Fibroblast of villous mesenchyme (primary cell): ENCODE measurements at regions not wholly inside any gene's neighbourhood (a gene's known extent, or its start where the extent isn't known, plus 50 kb on each side); places are given as distances from the start of the nearest gene placed in this dataset.

ENCODE experiments used
- DNase-seq: peaks from one replicate; pipeline ENCODE4 v3.0.0-alpha.2; 2010; ENCODE audit warnings: low read depth
- H3K4me3 ChIP-seq: 2 replicates; pipeline ENCODE4 v1.5.1; 2011; ENCODE audit warnings: low read depth, mild to moderate bottlenecking, low read length
- TF ChIP-seq, protein P1 (sequence below): IDR thresholded peaks from 2 replicates; pipeline ENCODE4 v1.5.1; 2012; ENCODE audit warnings: low read depth, mild to moderate bottlenecking, low read length; ENCODE audit not compliant: insufficient read depth

- TF ChIP-seq, protein P1, sequence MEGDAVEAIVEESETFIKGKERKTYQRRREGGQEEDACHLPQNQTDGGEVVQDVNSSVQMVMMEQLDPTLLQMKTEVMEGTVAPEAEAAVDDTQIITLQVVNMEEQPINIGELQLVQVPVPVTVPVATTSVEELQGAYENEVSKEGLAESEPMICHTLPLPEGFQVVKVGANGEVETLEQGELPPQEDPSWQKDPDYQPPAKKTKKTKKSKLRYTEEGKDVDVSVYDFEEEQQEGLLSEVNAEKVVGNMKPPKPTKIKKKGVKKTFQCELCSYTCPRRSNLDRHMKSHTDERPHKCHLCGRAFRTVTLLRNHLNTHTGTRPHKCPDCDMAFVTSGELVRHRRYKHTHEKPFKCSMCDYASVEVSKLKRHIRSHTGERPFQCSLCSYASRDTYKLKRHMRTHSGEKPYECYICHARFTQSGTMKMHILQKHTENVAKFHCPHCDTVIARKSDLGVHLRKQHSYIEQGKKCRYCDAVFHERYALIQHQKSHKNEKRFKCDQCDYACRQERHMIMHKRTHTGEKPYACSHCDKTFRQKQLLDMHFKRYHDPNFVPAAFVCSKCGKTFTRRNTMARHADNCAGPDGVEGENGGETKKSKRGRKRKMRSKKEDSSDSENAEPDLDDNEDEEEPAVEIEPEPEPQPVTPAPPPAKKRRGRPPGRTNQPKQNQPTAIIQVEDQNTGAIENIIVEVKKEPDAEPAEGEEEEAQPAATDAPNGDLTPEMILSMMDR: no peak
- no peak for DNase-seq
- no peak overlapping the region for H3K4me3 ChIP-seq
Measured at GRCh38 chr22:48580481-48580970, 1247.1 kb downstream of the BRD1 start.

DNA sequence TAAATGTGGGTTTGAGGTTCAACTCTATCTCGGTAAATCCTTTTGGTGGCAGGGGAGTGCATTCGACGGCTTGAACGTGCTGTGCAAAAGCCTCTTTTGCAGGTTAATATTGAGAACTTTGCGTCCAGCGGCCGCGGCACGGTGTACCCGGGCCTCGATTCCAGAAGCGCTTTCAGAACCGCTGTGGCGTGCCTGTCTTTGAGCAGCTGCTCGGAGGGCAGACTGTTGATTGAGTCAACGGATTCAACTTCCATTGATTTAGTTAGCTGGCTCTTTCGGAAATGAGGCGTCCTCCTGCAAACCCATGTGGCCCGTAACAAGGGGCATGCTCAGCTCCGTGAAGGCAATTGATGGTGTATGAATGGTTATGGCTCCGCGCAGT is 1247.8 kb downstream of the BRD1 start:
- H3K4me3 ChIP-seq: no peak overlapping the region
- DNase-seq: no peak
- TF ChIP-seq, protein P1: no peak

DNA sequence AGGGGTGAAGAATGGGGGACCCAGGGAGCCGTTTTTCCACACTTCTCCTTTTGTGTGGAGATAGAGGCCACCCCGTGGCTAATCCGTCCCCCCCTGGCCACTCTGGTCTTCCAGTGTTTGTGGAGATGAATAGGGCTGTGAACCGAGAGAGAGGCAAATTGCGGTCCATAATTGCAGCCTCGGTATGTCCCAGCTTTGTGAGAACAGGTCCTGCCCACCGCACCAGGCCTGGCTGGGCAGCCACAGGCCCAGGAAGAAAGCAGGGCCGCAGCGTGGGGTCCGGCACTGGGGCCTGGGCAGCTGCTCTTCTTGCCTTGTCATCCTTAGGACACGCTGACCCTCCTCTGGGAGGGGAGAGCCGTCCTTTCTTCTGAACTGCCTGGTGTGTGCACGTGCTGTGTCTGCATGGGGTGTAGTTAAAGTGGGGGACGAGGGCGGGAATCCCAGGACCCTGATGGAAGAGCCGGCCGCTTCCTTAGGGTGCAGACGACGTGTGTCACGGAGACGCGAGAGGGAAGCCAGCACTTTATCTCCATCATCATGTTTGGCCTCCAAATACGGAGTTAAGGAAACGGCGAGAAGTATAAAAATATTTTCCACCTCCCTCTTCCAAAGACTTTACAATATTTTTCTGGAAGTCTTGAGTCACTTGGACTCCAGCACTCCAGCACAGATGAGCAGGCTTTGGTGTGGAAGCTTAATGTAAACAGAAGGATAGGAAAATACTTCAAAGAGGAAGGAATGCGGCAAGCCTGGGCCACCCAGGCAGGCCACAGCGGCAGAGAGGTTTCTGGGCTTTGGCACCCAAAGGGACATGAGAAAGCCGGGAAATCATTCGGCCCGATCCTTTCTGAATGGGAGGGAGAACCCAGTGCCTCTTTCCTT is 1248.4 kb downstream of the BRD1 start:
- DNase-seq: no peak
- TF ChIP-seq, protein P1: no peak
- no peak overlapping the region for H3K4me3 ChIP-seq

- TF ChIP-seq, protein P1: no peak
- H3K4me3 ChIP-seq: no peak overlapping the region
- DNase-seq: no peak
Measured at GRCh38 chr22:48578138-48579042, 1249.3 kb downstream of the BRD1 start.

- no peak overlapping the region for H3K4me3 ChIP-seq
- TF ChIP-seq, protein P1: no peak
Measured at GRCh38 chr22:48577691-48578090, 1250.0 kb downstream of the BRD1 start.

GRCh38 chr22:48577014-48577690 is 1250.5 kb downstream of the BRD1 start:
- DNase-seq: no peak
- TF ChIP-seq, protein P1: no peak
- no peak overlapping the region for H3K4me3 ChIP-seq

More at GRCh38 chr22:48577691-48578090, 1250.0 kb downstream of the BRD1 start:
- no peak for DNase-seq
